HAP-1 (cell line): ENCODE measurements at regions not wholly inside any gene's neighbourhood (a gene's known extent, or its start where the extent isn't known, plus 50 kb on each side); places are given as distances from the start of the nearest gene placed in this dataset.
"Not testable (repeated sequence)": the region's sequence is repeated elsewhere in the genome, so short reads cannot be mapped to it uniquely, and the experiment has no call there.

Experiments
- DNase-seq, 2 experiments: peaks; one replicate each; pipeline ENCODE4 v3.0.0-alpha.2; 2016 to 2020; ENCODE audit warnings: low spot score in 2 of 2
- H3K27me3 ChIP-seq: fragments of 250-450 bp; sonication (Bioruptor Pico); 2 replicates; pipeline ENCODE4 v1.5.1; 2020; ENCODE audit warnings: low read depth, mild to moderate bottlenecking, moderate library complexity
- H3K36me3 ChIP-seq: fragments of 250-450 bp; sonication (Bioruptor Pico); replicated peaks from 2 replicates; pipeline ENCODE4 v1.5.1; 2020; ENCODE audit warnings: mild to moderate bottlenecking
- H3K4me1 ChIP-seq: fragments of 250-450 bp; sonication (Bioruptor Pico); 2 replicates; pipeline ENCODE4 v1.5.1; 2020; ENCODE audit warnings: mild to moderate bottlenecking
- H3K4me3 ChIP-seq: fragments of 250-450 bp; sonication (Bioruptor Pico); 2 replicates; pipeline ENCODE4 v1.5.1; 2020; ENCODE audit warnings: mild to moderate bottlenecking, moderate library complexity
- H3K9me3 ChIP-seq: fragments of 250-450 bp; sonication (Bioruptor Pico); 2 replicates; pipeline ENCODE4 v1.5.1; 2020; ENCODE audit warnings: mild to moderate bottlenecking, moderate library complexity
- in situ Hi-C: fragments of 300-500 bp; cut with MboI; formaldehyde crosslinking; loops from 3 replicates; pipeline ENCODE4 v1.14.3; 2020; ENCODE audit warnings: low sequenced_read_pairs, inconsistent platforms, mixed read lengths

DNA sequence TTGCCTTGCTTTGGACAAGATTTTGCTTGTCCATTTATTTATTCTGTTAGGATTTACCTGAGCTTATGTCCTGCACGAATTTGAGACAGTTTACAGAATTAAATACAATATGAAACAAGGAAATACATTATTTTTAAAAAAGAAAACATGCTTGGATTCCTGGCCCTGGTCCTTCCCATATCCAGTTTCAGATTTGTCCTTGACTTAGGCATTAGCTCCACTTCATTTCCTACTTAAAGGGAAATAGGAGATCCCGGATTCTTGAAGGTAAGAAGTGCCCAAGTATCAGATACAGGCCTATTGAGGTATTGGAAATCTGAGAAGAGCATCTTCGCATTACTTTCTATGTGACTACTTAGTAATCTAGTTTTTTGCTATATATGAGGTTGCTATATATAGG lies 672.0 kb downstream of the SI start:
- no peak overlapping the region for H3K4me3 ChIP-seq
- DNase-seq = no peak
- H3K27me3 ChIP-seq = no peaks in the 10 kb centered on the region
- in situ Hi-C loops = loop anchor here (25.0 kb wide), 1 partner anchor 781 kb away; the partner anchor contains the start of gene SLITRK3
- H3K9me3 ChIP-seq = 0 out of 2 replicates have a peak, but pooled peaks cover 2% of the 10 kb centered on the region
- H3K4me1 ChIP-seq = no peaks in the 10 kb centered on the region
- H3K36me3 ChIP-seq = no peaks in the 10 kb centered on the region

DNA sequence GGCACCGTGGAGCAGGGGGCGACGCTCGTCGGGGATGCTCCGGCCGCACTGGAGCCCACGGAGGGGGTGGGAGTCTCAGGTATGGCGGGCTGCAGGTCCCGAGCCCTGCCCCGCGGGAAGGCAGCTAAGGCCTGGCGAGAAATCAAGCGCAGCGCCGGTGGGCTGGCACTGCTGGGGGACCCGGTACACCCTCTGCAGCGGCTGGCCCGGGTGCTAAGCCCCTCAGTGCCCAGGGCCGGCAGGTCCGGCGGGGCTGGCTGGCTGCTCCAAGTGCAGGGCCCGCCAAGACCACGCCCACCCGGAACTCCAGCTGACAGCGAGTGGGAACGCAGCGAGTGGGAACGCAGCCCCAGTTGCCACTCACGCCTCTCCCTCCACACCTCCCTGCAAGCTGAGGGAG lies 676.4 kb downstream of the SI start:
- no peaks in the 10 kb centered on the region for H3K9me3 ChIP-seq
- in situ Hi-C loops = loop anchor here (25.0 kb wide), 1 partner anchor 785 kb away; the partner anchor contains the start of gene SLITRK3

DNA sequence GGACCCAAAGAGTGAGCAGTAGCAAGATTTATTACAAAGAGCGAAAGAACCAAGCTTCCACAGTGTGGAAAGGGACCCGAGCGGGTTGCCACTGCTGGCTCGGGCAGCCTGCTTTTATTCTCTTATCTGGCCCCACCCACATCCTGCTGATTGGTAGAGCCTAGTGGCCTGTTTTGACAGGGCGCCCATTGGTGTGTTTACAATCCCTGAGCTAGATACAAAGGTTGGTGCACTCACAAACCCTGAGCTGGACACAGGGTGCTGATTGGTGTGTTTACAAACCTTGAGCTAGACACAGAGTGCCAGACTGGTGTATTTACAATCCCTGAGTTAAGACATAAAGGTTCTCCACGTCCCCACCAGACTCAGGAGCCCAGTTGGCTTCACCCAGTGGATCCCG lies 676.9 kb downstream of the SI start:
- not testable (repeated sequence) for DNase-seq, H3K36me3 ChIP-seq, H3K27me3 ChIP-seq, H3K9me3 ChIP-seq, H3K4me1 ChIP-seq, H3K4me3 ChIP-seq
- in situ Hi-C loops = loop anchor here (25.0 kb wide), 1 partner anchor 786 kb away; the partner anchor contains the start of gene SLITRK3

More for the DNA sequence above, 676.4 kb downstream of the SI start:
- DNase-seq = no peak
- Histone ChIP-seq H3K36me3 (no peaks in the 10 kb centered on the region), H3K4me3 (no peak overlapping the region), H3K4me1 (no peaks in the 10 kb centered on the region), H3K27me3 (no peaks in the 10 kb centered on the region)

DNA sequence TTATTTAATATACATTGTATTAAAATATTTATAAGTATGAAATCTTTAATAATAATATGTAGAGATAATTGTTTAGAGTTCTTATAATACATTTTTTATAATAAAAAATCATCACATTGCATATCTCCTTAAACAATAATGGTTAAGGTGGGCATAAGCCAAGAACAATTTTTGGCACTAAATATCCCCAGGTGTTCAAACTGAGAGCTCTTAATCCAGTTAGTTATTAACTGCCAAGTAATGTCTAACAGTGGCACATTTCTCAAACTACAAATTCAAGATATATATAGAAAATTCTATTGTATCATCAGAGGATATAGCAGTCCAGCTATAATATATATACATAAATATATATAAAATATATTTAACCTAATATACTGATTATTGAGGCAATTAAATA lies 680.8 kb downstream of the SI start:
- no peaks in the 10 kb centered on the region for H3K4me1 ChIP-seq
- H3K4me3 ChIP-seq = no peak overlapping the region
- in situ Hi-C loops = no loop called here
- no peaks in the 10 kb centered on the region for H3K9me3 ChIP-seq
- H3K36me3 ChIP-seq = no peaks in the 10 kb centered on the region
- no peaks in the 10 kb centered on the region for H3K27me3 ChIP-seq
- no peak for DNase-seq

DNA sequence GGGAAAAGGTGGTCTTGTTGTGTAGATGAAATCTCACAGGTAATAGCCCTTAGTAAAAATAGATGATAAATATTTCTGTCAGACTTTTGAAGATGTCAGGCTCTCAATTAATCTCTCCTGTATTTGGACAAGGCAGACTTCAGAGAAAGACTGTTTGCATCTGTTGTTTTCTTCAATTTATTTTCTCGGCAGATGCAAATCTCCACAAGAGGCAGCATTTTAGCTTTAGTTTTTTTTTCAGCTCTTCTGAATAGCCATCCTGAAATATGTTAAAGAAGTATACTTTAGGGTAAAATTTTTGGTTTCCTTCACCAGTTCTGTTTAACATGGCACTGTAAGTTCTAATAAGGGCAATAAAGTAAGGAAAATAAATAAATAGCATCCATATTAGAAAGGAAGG lies 685.1 kb downstream of the SI start:
- no peak for DNase-seq
- H3K4me3 ChIP-seq = no peak overlapping the region
- no peaks in the 10 kb centered on the region for H3K4me1 ChIP-seq
- H3K27me3 ChIP-seq = no peaks in the 10 kb centered on the region
- no peaks in the 10 kb centered on the region for H3K9me3 ChIP-seq
- H3K36me3 ChIP-seq = no peaks in the 10 kb centered on the region
- in situ Hi-C loops = no loop called here

DNA sequence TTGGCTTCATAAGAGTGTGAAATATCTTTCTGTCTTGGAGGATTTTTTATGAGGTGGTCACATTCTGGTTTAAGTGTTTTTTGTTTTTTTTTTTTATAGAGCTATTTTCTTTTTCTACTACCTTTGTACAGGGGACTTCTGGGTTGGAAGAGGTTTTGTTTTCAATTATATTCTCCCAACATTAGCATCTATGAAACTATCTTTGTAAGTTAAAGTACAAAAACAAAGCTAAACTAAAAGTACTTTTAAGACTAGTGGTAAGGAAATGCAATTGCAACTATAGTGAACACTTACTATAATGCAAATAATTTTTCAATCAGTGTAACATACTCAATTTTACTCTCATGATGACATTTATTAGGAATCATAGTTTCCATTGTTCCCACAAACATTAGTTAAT lies 688.2 kb downstream of the SI start:
- DNase-seq = no peak
- Histone ChIP-seq H3K4me1 (no peaks in the 10 kb centered on the region), H3K4me3 (no peak overlapping the region), H3K36me3 (no peaks in the 10 kb centered on the region), H3K27me3 (no peaks in the 10 kb centered on the region), H3K9me3 (no peaks in the 10 kb centered on the region)
- in situ Hi-C loops = no loop called here

DNA sequence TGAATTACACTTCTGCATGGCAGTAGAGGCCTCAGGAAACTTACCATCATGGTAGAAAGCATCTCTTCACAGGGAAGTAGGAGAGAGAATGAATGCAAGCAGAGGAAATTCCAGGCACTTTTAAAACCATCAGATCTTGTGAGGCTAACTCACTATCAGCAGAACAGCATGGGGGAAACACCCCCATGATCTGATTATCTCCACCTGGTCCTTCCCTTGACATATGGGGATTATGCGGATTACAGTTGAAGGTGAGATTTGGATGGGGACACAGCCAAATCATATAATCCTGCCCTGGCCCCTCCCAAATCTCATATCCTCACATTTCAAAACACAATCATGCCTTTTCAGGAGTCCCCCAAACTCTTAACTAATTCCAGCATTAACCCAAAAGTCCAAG lies 691.1 kb downstream of the SI start:
- H3K36me3 ChIP-seq = no peaks in the 10 kb centered on the region
- H3K4me3 ChIP-seq = no peak overlapping the region
- H3K27me3 ChIP-seq = no peaks in the 10 kb centered on the region
- H3K9me3 ChIP-seq = no peaks in the 10 kb centered on the region
- in situ Hi-C loops = no loop called here
- no peaks in the 10 kb centered on the region for H3K4me1 ChIP-seq
- DNase-seq = no peak

DNA sequence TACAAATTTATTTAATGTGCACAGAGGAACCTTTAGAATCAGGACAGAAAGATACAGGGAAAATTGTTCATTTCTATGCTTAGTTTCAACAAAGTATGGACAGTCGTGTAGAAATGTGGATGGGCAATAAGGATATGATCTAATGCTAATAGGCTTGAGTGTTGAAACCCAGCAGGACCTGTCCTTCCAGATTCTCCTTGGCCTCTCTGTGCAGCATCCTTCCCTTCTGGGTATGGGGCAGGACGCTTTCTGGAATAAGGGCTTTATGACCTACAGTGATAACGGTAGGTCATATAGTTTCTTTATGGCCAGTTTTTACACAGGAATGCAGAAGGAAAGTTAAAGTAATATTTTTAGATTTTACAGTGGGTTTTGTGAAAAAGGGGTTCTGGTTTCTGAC lies 698.1 kb downstream of the SI start:
- Histone ChIP-seq H3K36me3 (no peaks in the 10 kb centered on the region), H3K27me3 (no peaks in the 10 kb centered on the region), H3K9me3 (no peaks in the 10 kb centered on the region), H3K4me3 (no peak overlapping the region), H3K4me1 (no peaks in the 10 kb centered on the region)
- no peak for DNase-seq
- in situ Hi-C loops = no loop called here

DNA sequence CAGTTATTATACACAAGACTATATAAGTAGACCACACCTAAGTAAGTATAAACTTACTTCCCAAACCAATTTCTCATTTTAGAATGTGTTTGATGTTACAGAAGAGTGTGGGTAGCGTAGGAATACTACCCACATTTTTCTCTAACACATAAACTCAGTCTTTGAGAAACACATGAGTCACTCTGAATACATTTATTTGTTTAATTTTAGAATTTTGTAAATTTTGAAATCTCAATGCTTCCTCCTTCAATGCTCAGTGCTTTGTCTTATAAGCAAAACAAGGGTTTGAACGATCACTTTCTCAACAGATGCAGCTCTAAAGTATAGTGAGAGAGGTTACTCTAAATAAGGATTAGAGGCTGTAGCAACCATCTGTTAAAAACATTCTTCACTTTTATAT lies 700.8 kb downstream of the SI start:
- H3K27me3 ChIP-seq = no peaks in the 10 kb centered on the region
- H3K4me3 ChIP-seq = no peak overlapping the region
- H3K36me3 ChIP-seq = no peaks in the 10 kb centered on the region
- H3K4me1 ChIP-seq = no peaks in the 10 kb centered on the region
- no peaks in the 10 kb centered on the region for H3K9me3 ChIP-seq
- in situ Hi-C loops = no loop called here
- DNase-seq = no peak

DNA sequence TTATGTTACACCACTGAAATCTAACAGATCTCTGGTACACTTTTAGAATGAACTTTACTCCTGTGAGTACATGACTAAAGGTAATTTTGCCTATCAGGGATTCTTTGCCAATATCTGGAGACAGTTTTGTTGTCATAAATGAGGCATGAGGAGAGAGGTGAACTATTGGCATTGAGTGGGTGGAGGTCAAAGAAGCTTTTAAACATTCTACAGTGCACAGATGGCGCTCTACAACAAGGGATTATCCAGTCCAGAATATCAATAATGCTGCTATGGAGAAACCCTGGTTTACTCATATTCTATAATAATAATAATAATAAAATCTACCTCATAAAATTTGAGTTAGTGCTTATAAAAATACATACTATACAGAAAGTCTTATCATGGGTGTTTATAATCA lies 702.3 kb downstream of the SI start:
- peak in 1 of 2 experiments; percentile 10 for DNase-seq
- H3K9me3 ChIP-seq = no peaks in the 10 kb centered on the region
- H3K27me3 ChIP-seq = no peaks in the 10 kb centered on the region
- H3K36me3 ChIP-seq = no peaks in the 10 kb centered on the region
- H3K4me3 ChIP-seq = no peak overlapping the region
- H3K4me1 ChIP-seq = no peaks in the 10 kb centered on the region
- in situ Hi-C loops = no loop called here

DNA sequence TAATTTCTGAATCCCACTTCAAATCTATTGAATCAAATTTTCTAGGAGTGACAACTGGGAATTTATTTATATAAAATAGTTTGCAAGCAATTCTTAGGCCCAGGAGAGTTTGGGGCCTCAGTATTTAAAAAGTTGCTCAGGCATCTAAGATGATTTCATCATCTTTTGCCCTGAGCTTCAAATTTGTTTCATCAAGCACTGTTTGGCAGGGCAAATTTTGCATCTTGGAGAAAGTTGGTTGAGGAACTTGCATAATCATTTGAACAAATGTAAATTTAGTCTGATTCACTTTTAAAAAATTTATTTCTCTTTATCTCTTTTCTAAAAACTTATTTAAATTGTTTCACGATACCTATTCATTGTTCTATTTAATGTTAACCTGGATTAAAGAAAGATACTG lies 702.8 kb downstream of the SI start:
- Histone ChIP-seq H3K36me3 (no peaks in the 10 kb centered on the region), H3K27me3 (no peaks in the 10 kb centered on the region), H3K9me3 (no peaks in the 10 kb centered on the region), H3K4me3 (no peak overlapping the region), H3K4me1 (no peaks in the 10 kb centered on the region)
- in situ Hi-C loops = no loop called here
- no peak for DNase-seq

DNA sequence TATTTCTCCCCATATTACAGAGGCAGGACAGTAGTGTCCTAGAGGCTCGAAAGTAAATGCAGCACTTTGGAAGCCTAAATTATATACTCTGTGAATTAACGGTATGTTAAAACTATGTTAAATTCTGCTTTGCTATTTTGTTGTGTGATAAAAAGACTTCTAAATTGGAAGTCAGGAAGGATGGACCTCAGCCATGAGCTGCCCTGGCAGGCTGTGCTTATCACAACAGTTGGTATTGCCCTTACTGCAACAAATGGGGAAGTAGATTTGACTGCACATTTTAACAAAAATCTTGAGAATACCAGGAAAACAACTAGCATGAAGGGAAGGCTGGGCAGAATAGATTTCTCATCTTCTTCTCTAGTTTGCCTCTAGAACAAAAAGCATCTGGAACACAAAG lies 706.6 kb downstream of the SI start:
- H3K36me3 ChIP-seq = no peaks in the 10 kb centered on the region
- no peak overlapping the region for H3K4me3 ChIP-seq
- in situ Hi-C loops = no loop called here
- H3K27me3 ChIP-seq = no peaks in the 10 kb centered on the region
- H3K9me3 ChIP-seq = no peaks in the 10 kb centered on the region
- DNase-seq = no peak
- H3K4me1 ChIP-seq = no peaks in the 10 kb centered on the region

DNA sequence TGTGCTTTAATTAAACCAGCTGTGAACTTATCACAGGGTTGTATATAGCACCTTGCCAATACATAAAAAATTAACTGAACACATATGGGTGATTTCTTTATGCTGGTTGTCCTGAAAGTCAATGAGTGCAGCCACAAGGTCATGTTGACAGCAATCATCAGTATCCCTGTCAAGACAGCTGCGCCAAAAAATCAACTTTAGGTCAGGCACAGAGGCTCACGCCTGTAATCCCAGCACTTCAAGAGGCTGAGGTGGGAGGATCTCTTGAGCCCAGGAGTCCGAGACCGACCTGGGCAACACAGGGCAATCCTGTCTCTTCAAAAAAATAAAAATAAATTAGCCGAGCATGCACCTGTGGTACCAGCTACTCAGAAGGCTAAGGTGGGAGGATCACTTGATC lies 707.3 kb downstream of the SI start:
- Histone ChIP-seq H3K9me3 (no peaks in the 10 kb centered on the region), H3K27me3 (no peaks in the 10 kb centered on the region), H3K36me3 (no peaks in the 10 kb centered on the region), H3K4me3 (no peak overlapping the region), H3K4me1 (no peaks in the 10 kb centered on the region)
- in situ Hi-C loops = no loop called here
- DNase-seq = no peak

DNA sequence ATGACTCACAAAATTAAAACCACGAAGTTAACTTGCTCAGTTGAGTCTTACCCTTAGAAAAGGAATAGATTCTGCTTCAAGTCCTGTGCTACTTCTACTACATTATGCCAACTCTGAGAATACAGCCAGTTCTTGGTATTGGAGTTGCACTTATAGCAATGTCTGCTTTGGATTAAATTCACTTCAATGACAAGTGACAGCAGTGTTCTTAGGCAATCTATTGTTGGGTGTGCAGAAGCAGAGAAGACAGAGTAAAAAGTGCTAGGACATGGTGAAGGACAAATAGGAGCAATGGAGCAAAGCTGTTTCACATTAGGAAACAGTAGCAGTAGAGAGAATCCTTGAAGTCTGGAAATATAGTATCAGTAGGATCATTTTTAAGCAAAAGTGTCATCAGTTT lies 713.1 kb downstream of the SI start:
- Histone ChIP-seq H3K4me3 (no peak overlapping the region), H3K36me3 (no peaks in the 10 kb centered on the region), H3K9me3 (no peaks in the 10 kb centered on the region), H3K27me3 (no peaks in the 10 kb centered on the region), H3K4me1 (no peaks in the 10 kb centered on the region)
- no peak for DNase-seq
- in situ Hi-C loops = no loop called here

DNA sequence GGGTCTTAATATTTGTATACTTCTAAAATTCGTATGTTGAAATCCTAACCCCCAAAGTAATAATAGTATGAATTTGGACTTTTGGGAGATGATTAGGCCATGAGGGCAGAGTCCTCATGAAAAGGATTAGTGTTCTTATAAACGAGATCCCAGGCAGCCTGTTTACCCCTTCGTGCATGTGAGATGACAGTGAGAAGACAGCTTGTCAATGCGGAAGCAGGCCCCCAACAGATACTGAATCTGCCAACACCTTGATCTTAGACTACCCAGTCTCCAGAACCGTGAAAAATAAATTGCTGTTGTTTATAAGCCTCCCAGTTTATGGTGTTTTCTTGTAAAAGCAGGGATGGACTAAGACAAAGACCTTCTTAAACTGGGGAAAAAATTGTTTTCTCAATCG lies 714.2 kb downstream of the SI start:
- no peaks in the 10 kb centered on the region for H3K27me3 ChIP-seq
- H3K9me3 ChIP-seq = no peaks in the 10 kb centered on the region
- H3K4me3 ChIP-seq = no peak overlapping the region
- H3K36me3 ChIP-seq = no peaks in the 10 kb centered on the region
- no peaks in the 10 kb centered on the region for H3K4me1 ChIP-seq
- DNase-seq = no peak
- in situ Hi-C loops = no loop called here
